DOHH2 (cell line): ENCODE measurements at regions not wholly inside any gene's neighbourhood (a gene's known extent, or its start where the extent isn't known, plus 50 kb on each side); places are given as distances from the start of the nearest gene placed in this dataset.

ENCODE experiments used
- CTCF ChIP-seq: fragments of 200-600 bp; sonication (generic); IDR thresholded peaks from one replicate; pipeline ENCODE4 v1.5.1; 2014; ENCODE audit warnings: antibody characterized with exemption, mild to moderate bottlenecking, low read depth, low read length; ENCODE audit not compliant: poor library complexity, severe bottlenecking
- EZH2phosphoT487 ChIP-seq: fragments of 200-600 bp; sonication (generic); IDR thresholded peaks from 2 replicates; pipeline ENCODE4 v1.6.1; 2017; ENCODE audit warnings: borderline replicate concordance, mild to moderate bottlenecking, antibody characterized with exemption, low read length, moderate library complexity, mixed read lengths

GRCh38 chr14:101351146-101351545 lies 210.1 kb upstream of the DIO3 start:
- TF ChIP-seq CTCF = no peak
- no peak for TF ChIP-seq EZH2phosphoT487
